CD4-positive, alpha-beta T cell (primary cell): ENCODE measurements at regions not wholly inside any gene's neighbourhood (a gene's known extent, or its start where the extent isn't known, plus 50 kb on each side); places are given as distances from the start of the nearest gene placed in this dataset.
"Not testable (repeated sequence)": the region's sequence is repeated elsewhere in the genome, so short reads cannot be mapped to it uniquely, and the experiment has no call there.

Experiments used
- ATAC-seq: fragments of 200-7000 bp; cut with Tn5 transposase; one replicate; pipeline ENCODE4 v1.10.0; 2022; ENCODE audit warnings: mild to moderate bottlenecking; ENCODE audit not compliant: poor library complexity
- CTCF ChIA-PET: fragments of 350-600 bp; sonication (Branson Sonifier 250); formaldehyde crosslinking; loops from one replicate; lab custom pipeline; 2021; ENCODE audit warnings: antibody characterized with exemption, inconsistent platforms; lab: Charles Lee
- POLR2A ChIA-PET: fragments of 350-600 bp; sonication (Branson Sonifier 250); formaldehyde crosslinking; loops from one replicate; lab custom pipeline; 2021; ENCODE audit warnings: antibody characterized with exemption, inconsistent platforms; lab: Charles Lee
- DNase-seq, 14 experiments: peaks; one replicate each; pipeline ENCODE4 v3.0.0-alpha.2; 2013 to 2020; ENCODE audit warnings: mixed read lengths in 2 of 14
- H3K27ac ChIP-seq, 2 donors: one replicate each; pipeline versions ENCODE4 v1.5.1 to v1.7.0; 2013; ENCODE audit warnings: low read length in 2 of 2, low read depth in 1 of 2, mild to moderate bottlenecking in 1 of 2
- H3K27me3 ChIP-seq, 2 experiments: 1 replicate in 1 of 2; 2 replicates in 1 of 2; pipeline versions ENCODE4 v1.6.1 to v1.7.0; 2013; ENCODE audit warnings: low read length in 2 of 2, control low read depth in 1 of 2, mild to moderate bottlenecking in 1 of 2, moderate library complexity in 1 of 2; ENCODE audit not compliant: insufficient read depth in 2 of 2, control insufficient read depth in 1 of 2
- H3K36me3 ChIP-seq: one replicate; pipeline ENCODE4 v1.6.1; 2013; ENCODE audit warnings: low read length, control low read depth; ENCODE audit not compliant: insufficient read depth
- H3K4me1 ChIP-seq: one replicate; pipeline ENCODE4 v1.6.1; 2013; ENCODE audit warnings: low read length, control low read depth; ENCODE audit not compliant: insufficient read depth
- H3K4me3 ChIP-seq: one replicate; pipeline ENCODE4 v1.5.1; 2013; ENCODE audit warnings: mild to moderate bottlenecking, low read length, moderate library complexity
- H3K9me3 ChIP-seq, 2 experiments: 1 replicate in 1 of 2; 2 replicates in 1 of 2; pipeline versions ENCODE4 v1.6.1 to v1.7.0; 2013; ENCODE audit warnings: low read length in 2 of 2, mild to moderate bottlenecking in 2 of 2, control low read depth in 1 of 2, moderate library complexity in 1 of 2; ENCODE audit not compliant: control insufficient read depth in 1 of 2, insufficient read depth in 1 of 2
- H3K27ac Mint-ChIP-seq: one replicate; pipeline ENCODE4 v1.8.0; 2020; ENCODE audit warnings: mixed read lengths
- H3K27me3 Mint-ChIP-seq: one replicate; pipeline ENCODE4 v1.8.0; 2021; ENCODE audit warnings: mixed read lengths
- H3K36me3 Mint-ChIP-seq: one replicate; pipeline ENCODE4 v1.8.0; 2021; ENCODE audit warnings: low read depth, mixed read lengths
- H3K4me1 Mint-ChIP-seq: one replicate; pipeline ENCODE4 v1.8.0; 2021; ENCODE audit warnings: low read depth, mixed read lengths
- H3K4me3 Mint-ChIP-seq: one replicate; pipeline ENCODE4 v1.8.0; 2020; ENCODE audit warnings: mild to moderate bottlenecking, mixed read lengths
- H3K9me3 Mint-ChIP-seq: one replicate; pipeline ENCODE4 v1.8.0; 2020; ENCODE audit warnings: mixed read lengths
- CTCF ChIP-seq: fragments of 200-600 bp; IDR thresholded peaks from one replicate; pipeline ENCODE4 v1.8.0; 2022; ENCODE audit warnings: antibody characterized with exemption, mild to moderate bottlenecking
- intact Hi-C, 2 experiments: fragments of 100-400 bp; cut with DNase I in 1 of 2; cut with micrococcal nuclease in 1 of 2; formaldehyde crosslinking; loops; one replicate each; pipeline versions ENCODE4 v1.15.1 to v1.9.0; 2023 to 2025; cut with DNase I, micrococcal nuclease

GRCh38 chr6:168170841-168171601 is 92.0 kb upstream of the FRMD1 start:
- Histone ChIP-seq H3K4me1 (peaks cover 5% of the 10 kb centered on the region), H3K36me3 (no peaks in the 10 kb centered on the region), H3K27ac (no peak overlapping the region), H3K27me3 (no peaks in the 10 kb centered on the region), H3K9me3 (peaks cover 0 to 11% of the 10 kb centered on the region in 2 experiments), H3K4me3 (no peak overlapping the region)
- TF ChIP-seq CTCF: no peak
- Mint-ChIP-seq H3K27me3 (peaks cover 20% of the 10 kb centered on the region), H3K4me3 (no peak overlapping the region), H3K4me1 (no peaks in the 10 kb centered on the region), H3K9me3 (no peaks in the 10 kb centered on the region), H3K36me3 (no peaks in the 10 kb centered on the region), H3K27ac (no peak overlapping the region)
- ATAC-seq (no peak), DNase-seq (no peak)
- intact Hi-C loops: loop anchor here in 1 of 2 experiments (5.0 kb wide), 1 partner anchor 396 kb away; no protein-coding TSS in a partner anchor
- ChIA-PET CTCF (no interaction called here), POLR2A (no interaction called here)

GRCh38 chr6:168169624-168170023 is 90.6 kb upstream of the FRMD1 start:
- H3K27ac ChIP-seq: no peak overlapping the region
- peaks cover 0 to 11% of the 10 kb centered on the region in 2 experiments for H3K9me3 ChIP-seq
- Mint-ChIP-seq H3K9me3 (no peaks in the 10 kb centered on the region), H3K4me3 (no peak overlapping the region), H3K27me3 (peaks cover 24% of the 10 kb centered on the region), H3K36me3 (no peaks in the 10 kb centered on the region), H3K4me1 (no peaks in the 10 kb centered on the region), H3K27ac (no peak overlapping the region)
- no peaks in the 10 kb centered on the region for H3K36me3 ChIP-seq
- intact Hi-C loops: loop anchor here in 1 of 2 experiments (5.0 kb wide), 1 partner anchor 398 kb away; no protein-coding TSS in a partner anchor
- H3K27me3 ChIP-seq: no peaks in the 10 kb centered on the region
- POLR2A ChIA-PET: no interaction called here
- no peak for DNase-seq
- TF ChIP-seq CTCF: no peak
- H3K4me1 ChIP-seq: peaks cover 5% of the 10 kb centered on the region
- CTCF ChIA-PET: no interaction called here
- ATAC-seq: no peak
- no peak overlapping the region for H3K4me3 ChIP-seq

- ATAC-seq, CTCF ChIA-PET, H3K36me3 ChIP-seq, H3K4me1 ChIP-seq, H3K9me3 Mint-ChIP-seq, H3K36me3 Mint-ChIP-seq, POLR2A ChIA-PET, H3K27ac Mint-ChIP-seq, DNase-seq, intact Hi-C loops, H3K4me1 Mint-ChIP-seq, H3K27me3 ChIP-seq, H3K4me3 ChIP-seq, H3K4me3 Mint-ChIP-seq, H3K27ac ChIP-seq: not testable (repeated sequence)
- peaks cover 0 to 11% of the 10 kb centered on the region in 2 experiments for H3K9me3 ChIP-seq
- H3K27me3 Mint-ChIP-seq: peaks cover 26% of the 10 kb centered on the region
Measured at GRCh38 chr6:168168936-168169335, 89.9 kb upstream of the FRMD1 start.

- H3K4me1 Mint-ChIP-seq, H3K36me3 Mint-ChIP-seq, H3K9me3 Mint-ChIP-seq, H3K27ac Mint-ChIP-seq, CTCF ChIA-PET, ATAC-seq, H3K36me3 ChIP-seq, H3K27ac ChIP-seq, POLR2A ChIA-PET, H3K27me3 ChIP-seq, H3K4me1 ChIP-seq, H3K4me3 Mint-ChIP-seq, intact Hi-C loops, H3K4me3 ChIP-seq, DNase-seq: not testable (repeated sequence)
- H3K27me3 Mint-ChIP-seq: peaks cover 21% of the 10 kb centered on the region
- peaks cover 0 to 11% of the 10 kb centered on the region in 2 experiments for H3K9me3 ChIP-seq
Measured at GRCh38 chr6:168168330-168168729, 89.3 kb upstream of the FRMD1 start.
